ENCODE measurements at regions not wholly inside any gene's neighbourhood (a gene's known extent, or its start where the extent isn't known, plus 50 kb on each side); places are given as distances from the start of the nearest gene placed in this dataset.
"Not testable (repeated sequence)": the region's sequence is repeated elsewhere in the genome, so short reads cannot be mapped to it uniquely, and the experiment has no call there.

GRCh38 chr11:24411791-24412190 is 85.1 kb upstream of the LUZP2 start:
- no peak for TF ChIP-seq EZH2phosphoT487 (IDR thresholded peaks at IDR 0.05; ENCODE audit: borderline replicate concordance, low read length)
- no peak for TF ChIP-seq CTCF (IDR thresholded peaks at IDR 0.05; ENCODE audit: low read depth, low read length, poor library complexity, severe bottlenecking)
- no peak overlapping the region for H3K27ac ChIP-seq (ENCODE audit: low read depth, low read length)

GRCh38 chr11:24412722-24413121 is 84.1 kb upstream of the LUZP2 start:
- H3K36me3 ChIP-seq (ENCODE audit: control insufficient read depth, low read length) = no peaks in the 10 kb centered on the region
- no peaks in the 10 kb centered on the region for H4K20me1 ChIP-seq (ENCODE audit: control insufficient read depth, insufficient read depth, low read depth, low read length)
- no peaks in the 10 kb centered on the region for H3K79me2 ChIP-seq (ENCODE audit: control insufficient read depth, low read length)
- no peaks in the 10 kb centered on the region for H3K9me2 ChIP-seq (replicated peaks; ENCODE audit: control insufficient read depth, low read length)
- TF ChIP-seq CTCF (IDR thresholded peaks at IDR 0.05; ENCODE audit: low read depth, low read length, poor library complexity, severe bottlenecking) = no peak
- TF ChIP-seq EZH2phosphoT487 (IDR thresholded peaks at IDR 0.05; ENCODE audit: borderline replicate concordance, low read length) = no peak
- no peak overlapping the region for H3K4me2 ChIP-seq (ENCODE audit: low read length)
- no peak overlapping the region for H3K4me3 ChIP-seq (ENCODE audit: low read length)
- no peaks in the 10 kb centered on the region for H3K9me3 ChIP-seq (ENCODE audit: control insufficient read depth, insufficient read depth, low read length)
- H3K27ac ChIP-seq (ENCODE audit: low read depth, low read length) = no peak overlapping the region
- H3K27me3 ChIP-seq (ENCODE audit: control insufficient read depth, low read length) = no peaks in the 10 kb centered on the region
- H3F3A ChIP-seq (ENCODE audit: control insufficient read depth, insufficient read depth) = no peaks in the 10 kb centered on the region
- H3K4me1 ChIP-seq (ENCODE audit: control insufficient read depth, low read length) = no peaks in the 10 kb centered on the region

More at GRCh38 chr11:24411791-24412190, 85.1 kb upstream of the LUZP2 start:
- Histone ChIP-seq H4K20me1 (ENCODE audit: control insufficient read depth, insufficient read depth, low read depth, low read length) (no peaks in the 10 kb centered on the region), H3K9me3 (ENCODE audit: control insufficient read depth, insufficient read depth, low read length) (no peaks in the 10 kb centered on the region), H3K36me3 (ENCODE audit: control insufficient read depth, low read length) (no peaks in the 10 kb centered on the region), H3K4me1 (ENCODE audit: control insufficient read depth, low read length) (no peaks in the 10 kb centered on the region), H3K4me3 (ENCODE audit: low read length) (no peak overlapping the region), H3F3A (ENCODE audit: control insufficient read depth, insufficient read depth) (no peaks in the 10 kb centered on the region), H3K27me3 (ENCODE audit: control insufficient read depth, low read length) (no peaks in the 10 kb centered on the region), H3K4me2 (ENCODE audit: low read length) (no peak overlapping the region), H3K9me2 (replicated peaks; ENCODE audit: control insufficient read depth, low read length) (no peaks in the 10 kb centered on the region), H3K79me2 (ENCODE audit: control insufficient read depth, low read length) (no peaks in the 10 kb centered on the region)

GRCh38 chr11:24413391-24413790 is 83.5 kb upstream of the LUZP2 start:
- no peaks in the 10 kb centered on the region for H3K36me3 ChIP-seq (ENCODE audit: control insufficient read depth, low read length)
- no peak for TF ChIP-seq CTCF (IDR thresholded peaks at IDR 0.05; ENCODE audit: low read depth, low read length, poor library complexity, severe bottlenecking)
- TF ChIP-seq EZH2phosphoT487 (IDR thresholded peaks at IDR 0.05; ENCODE audit: borderline replicate concordance, low read length) = no peak

GRCh38 chr11:24415955-24416636 is 80.8 kb upstream of the LUZP2 start:
- H3K27ac ChIP-seq (ENCODE audit: low read depth, low read length); H3K4me3 ChIP-seq (ENCODE audit: low read length); H3K9me3 ChIP-seq (ENCODE audit: control insufficient read depth, insufficient read depth, low read length); H3K4me2 ChIP-seq (ENCODE audit: low read length); H3K36me3 ChIP-seq (ENCODE audit: control insufficient read depth, low read length); H3K4me1 ChIP-seq (ENCODE audit: control insufficient read depth, low read length); H3K79me2 ChIP-seq (ENCODE audit: control insufficient read depth, low read length); H3K9me2 ChIP-seq (replicated peaks; ENCODE audit: control insufficient read depth, low read length); H3F3A ChIP-seq (ENCODE audit: control insufficient read depth, insufficient read depth); H3K27me3 ChIP-seq (ENCODE audit: control insufficient read depth, low read length); H4K20me1 ChIP-seq (ENCODE audit: control insufficient read depth, insufficient read depth, low read depth, low read length): not testable (repeated sequence)

More at GRCh38 chr11:24413391-24413790, 83.5 kb upstream of the LUZP2 start:
- H3K27ac ChIP-seq (ENCODE audit: low read depth, low read length) = no peak overlapping the region
- no peak overlapping the region for H3K4me2 ChIP-seq (ENCODE audit: low read length)
- no peaks in the 10 kb centered on the region for H4K20me1 ChIP-seq (ENCODE audit: control insufficient read depth, insufficient read depth, low read depth, low read length)
- no peaks in the 10 kb centered on the region for H3K9me3 ChIP-seq (ENCODE audit: control insufficient read depth, insufficient read depth, low read length)
- H3K4me1 ChIP-seq (ENCODE audit: control insufficient read depth, low read length) = no peaks in the 10 kb centered on the region
- no peaks in the 10 kb centered on the region for H3K9me2 ChIP-seq (replicated peaks; ENCODE audit: control insufficient read depth, low read length)
- H3K27me3 ChIP-seq (ENCODE audit: control insufficient read depth, low read length) = no peaks in the 10 kb centered on the region
- H3K4me3 ChIP-seq (ENCODE audit: low read length) = no peak overlapping the region
- H3F3A ChIP-seq (ENCODE audit: control insufficient read depth, insufficient read depth) = no peaks in the 10 kb centered on the region
- no peaks in the 10 kb centered on the region for H3K79me2 ChIP-seq (ENCODE audit: control insufficient read depth, low read length)

Data from DOHH2 (cell line).